DOHH2 (cell line): ENCODE measurements at regions not wholly inside any gene's neighbourhood (a gene's known extent, or its start where the extent isn't known, plus 50 kb on each side); places are given as distances from the start of the nearest gene placed in this dataset.

Experiments
- H3F3A ChIP-seq: fragments of 200-600 bp; sonication (generic), shearing (Covaris generic); 2 replicates; pipeline ENCODE4 v1.6.0; 2016; ENCODE audit warnings: antibody characterized with exemption, mild to moderate bottlenecking; ENCODE audit not compliant: control insufficient read depth, insufficient read depth
- H3K27ac ChIP-seq: fragments of 200-600 bp; sonication (generic); 2 replicates; pipeline ENCODE4 v1.5.1; 2014; ENCODE audit warnings: low read depth, mild to moderate bottlenecking, low read length, moderate library complexity
- H3K27me3 ChIP-seq: fragments of 200-600 bp; sonication (generic); 2 replicates; pipeline ENCODE4 v1.6.1; 2014; ENCODE audit warnings: mild to moderate bottlenecking, low read length, mixed read lengths; ENCODE audit not compliant: control insufficient read depth
- H3K36me3 ChIP-seq: fragments of 200-600 bp; sonication (generic); 2 replicates; pipeline ENCODE4 v1.6.1; 2014; ENCODE audit warnings: mild to moderate bottlenecking, low read length, moderate library complexity, mixed read lengths; ENCODE audit not compliant: control insufficient read depth
- H3K4me1 ChIP-seq: fragments of 200-600 bp; sonication (generic); 2 replicates; pipeline ENCODE4 v1.6.1; 2014; ENCODE audit warnings: mild to moderate bottlenecking, low read length, mixed read lengths; ENCODE audit not compliant: control insufficient read depth
- H3K4me2 ChIP-seq: fragments of 200-600 bp; sonication (generic); 2 replicates; pipeline ENCODE4 v1.6.0; 2014; ENCODE audit warnings: mild to moderate bottlenecking, low read length, moderate library complexity
- H3K4me3 ChIP-seq: fragments of 200-600 bp; sonication (generic); 2 replicates; pipeline ENCODE4 v1.5.1; 2014; ENCODE audit warnings: mild to moderate bottlenecking, low read length, mixed read lengths
- H3K79me2 ChIP-seq: fragments of 200-600 bp; sonication (generic); 2 replicates; pipeline ENCODE4 v1.6.1; 2014; ENCODE audit warnings: mild to moderate bottlenecking, low read length, mixed read lengths; ENCODE audit not compliant: control insufficient read depth
- H3K9me2 ChIP-seq: fragments of 200-600 bp; sonication (generic); replicated peaks from 2 replicates; pipeline ENCODE4 v1.6.1; 2014; ENCODE audit warnings: mild to moderate bottlenecking, low read length, mixed read lengths; ENCODE audit not compliant: control insufficient read depth
- H3K9me3 ChIP-seq: fragments of 200-600 bp; sonication (generic); 2 replicates; pipeline ENCODE4 v1.6.1; 2014; ENCODE audit warnings: antibody characterized with exemption, low read length, mixed read lengths; ENCODE audit not compliant: control insufficient read depth, insufficient read depth
- H4K20me1 ChIP-seq: fragments of 200-600 bp; sonication (generic); 2 replicates; pipeline ENCODE4 v1.6.0; 2014; ENCODE audit warnings: low read depth, mild to moderate bottlenecking, antibody characterized with exemption, low read length, moderate library complexity; ENCODE audit not compliant: control insufficient read depth, insufficient read depth
- EZH2phosphoT487 ChIP-seq: fragments of 200-600 bp; sonication (generic); IDR thresholded peaks from 2 replicates; pipeline ENCODE4 v1.6.1; 2017; ENCODE audit warnings: borderline replicate concordance, mild to moderate bottlenecking, antibody characterized with exemption, low read length, moderate library complexity, mixed read lengths
- TF ChIP-seq, protein P1 (sequence below): fragments of 200-600 bp; sonication (generic); IDR thresholded peaks from one replicate; pipeline ENCODE4 v1.5.1; 2014; ENCODE audit warnings: antibody characterized with exemption, mild to moderate bottlenecking, low read depth, low read length; ENCODE audit not compliant: poor library complexity, severe bottlenecking

DNA sequence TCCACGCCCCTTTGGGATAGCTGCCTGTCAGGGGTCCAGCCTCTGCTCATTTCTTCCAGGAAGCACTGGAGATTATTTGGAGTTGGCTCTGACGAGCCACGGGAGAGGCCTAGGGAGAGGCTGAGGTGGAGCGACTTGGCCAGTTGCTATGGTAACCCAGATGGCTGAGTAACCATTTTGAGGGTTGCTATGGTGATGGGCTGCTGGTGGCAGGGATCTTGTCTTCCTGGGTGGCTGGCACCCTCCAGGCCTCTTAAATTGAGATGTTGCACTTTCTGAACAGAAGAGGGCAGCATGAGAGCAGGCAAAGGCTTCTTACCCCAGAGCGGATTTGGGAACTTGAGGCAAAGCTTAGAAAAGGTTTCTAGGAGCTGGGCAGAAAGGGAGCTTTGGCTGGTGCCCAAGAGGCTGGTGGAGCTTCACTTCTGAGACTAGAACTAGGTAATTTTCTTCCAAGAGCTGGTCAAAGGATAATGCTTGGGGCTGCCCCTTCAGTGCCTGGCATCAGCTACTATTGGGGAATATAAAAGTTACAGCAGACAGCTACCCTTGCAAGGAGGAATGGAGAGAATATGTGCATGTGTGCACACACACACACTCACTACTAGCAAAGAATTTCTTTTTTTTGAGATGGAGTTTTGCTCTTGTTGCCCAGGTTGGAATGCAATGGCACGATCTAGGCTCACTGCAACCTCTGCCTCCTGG is 72.5 kb downstream of the NDUFS5 start:
- Histone ChIP-seq H3K27me3 (peaks cover 11% of the 10 kb centered on the region), H3K36me3 (no peaks in the 10 kb centered on the region), H3K4me1 (peaks cover 18% of the 10 kb centered on the region), H3K9me2 (no peaks in the 10 kb centered on the region), H3K9me3 (no peaks in the 10 kb centered on the region), H3K4me3 (no peak overlapping the region), H3K79me2 (no peaks in the 10 kb centered on the region), H3K4me2 (no peak overlapping the region), H3K27ac (no peak overlapping the region), H3F3A (peaks cover 17% of the 10 kb centered on the region), H4K20me1 (peaks cover 3% of the 10 kb centered on the region; the same call in 1 of the 2 replicates)
- TF ChIP-seq EZH2phosphoT487, result no peak
- TF ChIP-seq, protein P1, sequence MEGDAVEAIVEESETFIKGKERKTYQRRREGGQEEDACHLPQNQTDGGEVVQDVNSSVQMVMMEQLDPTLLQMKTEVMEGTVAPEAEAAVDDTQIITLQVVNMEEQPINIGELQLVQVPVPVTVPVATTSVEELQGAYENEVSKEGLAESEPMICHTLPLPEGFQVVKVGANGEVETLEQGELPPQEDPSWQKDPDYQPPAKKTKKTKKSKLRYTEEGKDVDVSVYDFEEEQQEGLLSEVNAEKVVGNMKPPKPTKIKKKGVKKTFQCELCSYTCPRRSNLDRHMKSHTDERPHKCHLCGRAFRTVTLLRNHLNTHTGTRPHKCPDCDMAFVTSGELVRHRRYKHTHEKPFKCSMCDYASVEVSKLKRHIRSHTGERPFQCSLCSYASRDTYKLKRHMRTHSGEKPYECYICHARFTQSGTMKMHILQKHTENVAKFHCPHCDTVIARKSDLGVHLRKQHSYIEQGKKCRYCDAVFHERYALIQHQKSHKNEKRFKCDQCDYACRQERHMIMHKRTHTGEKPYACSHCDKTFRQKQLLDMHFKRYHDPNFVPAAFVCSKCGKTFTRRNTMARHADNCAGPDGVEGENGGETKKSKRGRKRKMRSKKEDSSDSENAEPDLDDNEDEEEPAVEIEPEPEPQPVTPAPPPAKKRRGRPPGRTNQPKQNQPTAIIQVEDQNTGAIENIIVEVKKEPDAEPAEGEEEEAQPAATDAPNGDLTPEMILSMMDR, result peak; percentile 74

DNA sequence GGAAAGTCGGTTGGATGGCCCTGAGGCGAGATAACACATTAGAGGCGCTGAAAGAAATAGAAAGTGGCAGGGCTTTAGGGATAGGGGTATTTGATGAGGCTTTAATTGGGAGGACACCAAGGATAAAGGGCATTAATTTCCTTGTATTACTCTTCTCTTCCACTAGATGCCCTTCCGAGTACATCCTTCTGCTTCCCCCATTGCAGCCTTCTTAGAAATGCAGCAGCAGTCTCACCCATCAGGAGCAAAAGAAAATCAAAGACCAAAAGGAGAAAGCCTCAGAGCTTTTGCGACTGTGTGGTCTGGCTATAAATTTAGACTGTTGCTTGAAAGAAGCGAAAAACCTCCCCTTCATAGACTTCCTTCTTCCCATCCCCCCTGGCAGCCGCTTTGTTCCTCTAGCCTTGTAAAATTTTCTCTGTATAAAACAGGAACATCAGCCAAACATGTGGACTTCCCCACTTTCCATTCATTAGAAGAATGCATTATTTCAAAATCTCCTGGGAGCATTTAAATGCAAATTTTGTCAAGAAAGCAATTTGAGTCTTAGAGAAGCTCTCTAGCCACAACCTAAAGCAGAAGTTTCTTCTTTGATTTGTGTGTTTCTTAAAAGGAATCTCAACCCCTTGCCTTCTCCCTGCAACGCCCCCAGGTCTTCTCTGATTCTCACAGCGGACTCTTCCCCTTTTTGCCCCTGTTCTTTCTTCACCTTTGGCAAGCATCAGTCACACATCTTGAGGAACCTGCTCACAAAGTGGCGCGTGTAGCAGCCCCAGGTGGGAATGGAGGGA is 76.6 kb downstream of the NDUFS5 start:
- Histone ChIP-seq H3K9me3 (no peaks in the 10 kb centered on the region), H3K27ac (no peak overlapping the region), H3K4me2 (peak overlapping the region; percentile 49), H3K4me1 (peaks cover 33% of the 10 kb centered on the region), H3K36me3 (no peaks in the 10 kb centered on the region), H4K20me1 (peaks cover 6% of the 10 kb centered on the region; the same call in 1 of the 2 replicates), H3K9me2 (no peaks in the 10 kb centered on the region), H3K4me3 (no peak overlapping the region), H3F3A (peaks cover 17% of the 10 kb centered on the region), H3K27me3 (peaks cover 48% of the 10 kb centered on the region), H3K79me2 (no peaks in the 10 kb centered on the region)
- TF ChIP-seq, protein P1, result peak; percentile 59
- no peak for TF ChIP-seq EZH2phosphoT487

DNA sequence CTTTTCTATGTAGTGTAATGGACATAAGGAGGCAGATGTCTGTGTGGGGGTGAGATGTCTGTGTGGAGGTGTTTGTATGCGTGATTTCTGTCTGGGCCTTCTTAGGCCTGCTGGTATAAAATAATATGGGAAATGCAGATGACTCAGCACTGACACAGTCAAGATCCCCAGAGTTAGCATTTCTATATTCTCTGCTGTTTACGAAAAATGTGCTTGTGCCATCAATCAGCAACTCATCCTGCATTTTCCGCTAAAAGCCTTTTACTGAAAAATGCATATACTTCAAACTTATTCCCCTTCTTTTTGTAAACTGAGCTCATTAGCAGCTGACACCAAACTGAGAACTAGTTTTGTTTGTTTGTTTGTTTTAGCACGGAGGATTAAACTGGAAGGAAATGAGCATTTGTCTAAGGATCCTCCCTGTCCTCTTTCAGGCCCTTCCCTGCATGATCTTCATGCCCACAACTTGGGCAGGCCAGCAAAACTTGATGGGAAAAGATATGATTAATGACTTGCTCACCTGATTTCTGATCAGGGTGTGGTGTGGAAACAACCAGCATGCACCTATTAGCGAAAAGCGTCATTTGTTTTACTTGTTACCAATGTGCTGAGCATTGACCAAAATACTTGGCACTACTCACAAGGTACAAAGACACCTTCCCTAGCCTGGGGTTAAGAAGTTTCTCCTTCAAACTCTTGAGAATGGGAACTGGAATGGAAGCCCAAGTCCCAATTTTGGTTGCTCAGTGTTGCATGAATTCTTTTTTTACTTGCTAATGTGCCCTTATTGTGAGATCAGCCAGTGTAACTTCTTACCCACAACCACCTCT is 77.4 kb downstream of the NDUFS5 start:
- Histone ChIP-seq H4K20me1 (peaks cover 6% of the 10 kb centered on the region; the same call in 1 of the 2 replicates), H3K4me2 (peak overlapping the region; percentile 49), H3K27me3 (peaks cover 56% of the 10 kb centered on the region), H3K79me2 (no peaks in the 10 kb centered on the region), H3F3A (peaks cover 17% of the 10 kb centered on the region), H3K36me3 (no peaks in the 10 kb centered on the region), H3K4me3 (no peak overlapping the region), H3K27ac (no peak overlapping the region), H3K9me3 (no peaks in the 10 kb centered on the region), H3K4me1 (peaks cover 33% of the 10 kb centered on the region), H3K9me2 (no peaks in the 10 kb centered on the region)
- TF ChIP-seq, protein P1, result no peak
- TF ChIP-seq EZH2phosphoT487, result no peak
